ENCODE measurements at regions not wholly inside any gene's neighbourhood (a gene's known extent, or its start where the extent isn't known, plus 50 kb on each side); places are given as distances from the start of the nearest gene placed in this dataset.
A peak's percentile ranks its signal among the peaks of the same experiment; 100 is the strongest.
"Not testable (repeated sequence)": the region's sequence is repeated elsewhere in the genome, so short reads cannot be mapped to it uniquely, and the experiment has no call there.

DNA sequence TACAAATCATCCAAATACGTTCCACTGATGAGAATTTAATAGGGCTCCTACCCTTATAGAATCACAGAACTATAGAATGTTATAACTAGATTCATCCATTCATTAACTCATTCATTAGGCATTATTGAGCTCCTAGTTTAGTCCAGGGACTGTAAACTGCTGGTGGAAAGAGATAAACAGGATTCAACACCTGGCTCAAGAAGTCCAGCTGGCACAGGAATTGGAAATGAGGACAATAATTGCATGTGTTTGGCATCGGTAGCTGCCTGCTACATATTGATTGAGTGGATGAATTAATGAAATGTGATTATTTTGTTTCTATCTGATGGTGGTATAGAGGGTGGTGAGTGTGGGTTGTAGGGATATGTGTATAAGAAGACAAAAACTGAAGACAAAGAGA, 100.8 kb upstream of the TLE1 start:
- Histone ChIP-seq H3K9me3 (ENCODE audit: control insufficient read depth in 2 of 2, insufficient read depth in 1 of 2, low read depth in 1 of 2, low read length in 1 of 2) (no peaks in the 10 kb centered on the region), H3K27ac (ENCODE audit: low read depth in 1 of 3, low read length in 2 of 3) (no peak overlapping the region), H3K4me3 (ENCODE audit: low read depth in 1 of 3, low read length in 3 of 3) (no peak overlapping the region), H3K27me3 (ENCODE audit: control insufficient read depth in 3 of 3, insufficient read depth in 3 of 3, low read length in 3 of 3) (no peaks in the 10 kb centered on the region), H3K4me1 (ENCODE audit: control insufficient read depth in 3 of 3, insufficient read depth in 2 of 3, low read depth in 1 of 3, low read length in 2 of 3) (peaks cover 0 to 19% (median 0%) of the 10 kb centered on the region in 3 donors), H3K36me3 (ENCODE audit: control insufficient read depth in 3 of 3, insufficient read depth in 2 of 3, low read depth in 1 of 3, low read length in 3 of 3) (no peaks in the 10 kb centered on the region)
- FAIRE-seq = no peak
- 78 to 88% (median 82%) methylated on average over 2 of the region's 2 CpGs for WGBS, 3 donors
- no peak for DNase-seq

DNA sequence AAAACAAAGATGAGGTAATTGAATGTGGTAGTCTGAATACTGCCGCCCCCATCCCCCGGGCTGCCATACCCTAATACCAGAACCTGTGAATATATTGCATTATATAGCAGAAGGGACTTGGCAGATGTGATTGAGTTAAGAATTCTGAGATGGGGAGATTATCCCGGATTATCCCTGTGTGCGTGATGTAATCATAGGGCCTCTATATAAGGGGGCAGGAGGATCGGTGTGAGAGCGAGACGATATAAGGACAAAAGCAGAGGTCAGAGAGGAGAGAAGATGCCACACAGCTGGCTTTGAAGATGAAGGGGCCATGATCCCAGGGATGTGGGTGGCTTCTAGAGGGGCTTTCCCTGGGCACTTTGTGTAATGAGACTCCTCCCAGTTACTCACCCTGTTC, 101.7 kb upstream of the TLE1 start:
- DNase-seq = no peak
- FAIRE-seq = no peak
- WGBS, 3 donors = 93 to 96% (median 95%) methylated on average over 7 of the region's 7 CpGs
- H3K27me3 ChIP-seq (ENCODE audit: control insufficient read depth in 3 of 3, insufficient read depth in 3 of 3, low read length in 3 of 3) = no peaks in the 10 kb centered on the region
- H3K4me1 ChIP-seq (ENCODE audit: control insufficient read depth in 3 of 3, insufficient read depth in 2 of 3, low read depth in 1 of 3, low read length in 2 of 3) = peaks cover 0 to 19% (median 0%) of the 10 kb centered on the region in 3 donors
- no peaks in the 10 kb centered on the region for H3K36me3 ChIP-seq (ENCODE audit: control insufficient read depth in 3 of 3, insufficient read depth in 2 of 3, low read depth in 1 of 3, low read length in 3 of 3)
- no peak overlapping the region for H3K27ac ChIP-seq (ENCODE audit: low read depth in 1 of 3, low read length in 2 of 3)
- no peaks in the 10 kb centered on the region for H3K9me3 ChIP-seq (ENCODE audit: control insufficient read depth in 2 of 2, insufficient read depth in 1 of 2, low read depth in 1 of 2, low read length in 1 of 2)
- no peak overlapping the region for H3K4me3 ChIP-seq (ENCODE audit: low read depth in 1 of 3, low read length in 3 of 3)

DNA sequence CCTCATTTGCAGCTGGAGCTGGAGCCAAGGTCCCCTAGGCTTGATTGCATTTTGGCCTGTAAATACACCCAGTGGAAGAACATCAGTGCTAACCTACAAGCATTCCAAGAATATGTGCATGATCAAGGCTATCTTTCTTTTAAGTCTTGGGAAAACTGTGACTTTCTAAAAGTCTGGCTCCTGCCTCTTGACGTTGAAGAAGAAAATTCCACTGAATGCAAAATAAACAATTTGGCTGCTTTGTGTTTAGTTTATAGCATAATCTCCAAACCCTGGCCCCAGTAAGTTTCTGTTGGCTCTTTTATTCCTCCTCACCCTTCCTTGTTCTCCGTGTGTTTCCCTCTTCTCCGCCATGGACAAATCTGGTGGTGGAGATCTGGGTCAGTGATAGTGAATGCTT, 109.3 kb upstream of the TLE1 start:
- H3K4me1 ChIP-seq (ENCODE audit: control insufficient read depth in 3 of 3, insufficient read depth in 2 of 3, low read depth in 1 of 3, low read length in 2 of 3) = no peaks in the 10 kb centered on the region
- no peaks in the 10 kb centered on the region for H3K36me3 ChIP-seq (ENCODE audit: control insufficient read depth in 3 of 3, insufficient read depth in 2 of 3, low read depth in 1 of 3, low read length in 3 of 3)
- no peaks in the 10 kb centered on the region for H3K9me3 ChIP-seq (ENCODE audit: control insufficient read depth in 2 of 2, insufficient read depth in 1 of 2, low read depth in 1 of 2, low read length in 1 of 2)
- no peaks in the 10 kb centered on the region for H3K27me3 ChIP-seq (ENCODE audit: control insufficient read depth in 3 of 3, insufficient read depth in 3 of 3, low read length in 3 of 3)
- 61 to 88% (median 80%) methylated on average over 3 of the region's 3 CpGs for WGBS, 3 donors
- H3K4me3 ChIP-seq (ENCODE audit: low read depth in 1 of 3, low read length in 3 of 3) = no peak overlapping the region
- no peak for DNase-seq
- FAIRE-seq = no peak
- no peak overlapping the region for H3K27ac ChIP-seq (ENCODE audit: low read depth in 1 of 3, low read length in 2 of 3)

DNA sequence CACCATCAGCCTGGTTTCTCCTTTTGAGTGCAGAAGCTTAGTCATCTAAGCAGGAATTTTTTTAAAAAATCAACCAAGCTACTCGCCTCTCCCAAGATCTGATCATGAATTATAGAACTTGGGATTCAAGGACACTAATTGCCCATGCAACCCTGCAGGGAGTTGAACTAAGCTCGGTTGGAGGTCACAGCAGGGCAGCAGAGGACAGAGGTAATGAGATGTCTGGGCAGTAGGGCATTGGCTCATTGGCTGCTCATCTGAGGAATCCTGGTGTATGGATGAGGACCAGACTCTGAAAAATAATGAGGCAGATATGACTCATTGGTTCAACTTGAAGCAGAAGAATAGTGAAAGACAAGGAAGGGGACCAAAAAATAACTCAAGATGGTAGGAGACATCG, 111.8 kb upstream of the TLE1 start:
- H3K4me3 ChIP-seq (ENCODE audit: low read depth in 1 of 3, low read length in 3 of 3) = no peak overlapping the region
- no peaks in the 10 kb centered on the region for H3K4me1 ChIP-seq (ENCODE audit: control insufficient read depth in 3 of 3, insufficient read depth in 2 of 3, low read depth in 1 of 3, low read length in 2 of 3)
- H3K36me3 ChIP-seq (ENCODE audit: control insufficient read depth in 3 of 3, insufficient read depth in 2 of 3, low read depth in 1 of 3, low read length in 3 of 3) = no peaks in the 10 kb centered on the region
- no peaks in the 10 kb centered on the region for H3K27me3 ChIP-seq (ENCODE audit: control insufficient read depth in 3 of 3, insufficient read depth in 3 of 3, low read length in 3 of 3)
- H3K27ac ChIP-seq (ENCODE audit: low read depth in 1 of 3, low read length in 2 of 3) = no peak overlapping the region
- DNase-seq (no peak), FAIRE-seq (no peak)
- no peaks in the 10 kb centered on the region for H3K9me3 ChIP-seq (ENCODE audit: control insufficient read depth in 2 of 2, insufficient read depth in 1 of 2, low read depth in 1 of 2, low read length in 1 of 2)
- WGBS, 3 donors = 67 to 75% (median 67%) methylated on average over 3 of the region's 3 CpGs

DNA sequence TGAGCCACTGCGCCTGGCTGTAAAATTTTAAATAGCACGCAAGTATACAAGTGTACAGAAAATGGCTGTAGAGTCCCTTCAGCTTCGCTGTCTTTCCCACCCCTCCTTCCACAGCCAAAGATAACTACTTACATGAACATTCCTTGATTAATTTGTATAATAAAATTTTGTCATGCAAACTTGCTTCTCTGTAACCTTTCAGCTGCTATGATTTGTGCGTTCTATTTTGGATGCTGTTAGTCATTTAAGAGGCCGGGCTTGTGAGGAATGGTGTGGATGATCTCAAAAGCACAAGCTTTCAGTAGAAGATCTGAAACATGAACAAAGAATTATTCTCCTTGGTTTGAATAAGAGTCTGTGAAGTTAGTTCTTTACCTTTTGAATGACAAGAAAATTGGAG, 115.0 kb upstream of the TLE1 start:
- DNase-seq (no peak), FAIRE-seq (no peak)
- Histone ChIP-seq H3K9me3 (ENCODE audit: control insufficient read depth in 2 of 2, insufficient read depth in 1 of 2, low read depth in 1 of 2, low read length in 1 of 2) (no peaks in the 10 kb centered on the region), H3K4me1 (ENCODE audit: control insufficient read depth in 3 of 3, insufficient read depth in 2 of 3, low read depth in 1 of 3, low read length in 2 of 3) (no peaks in the 10 kb centered on the region), H3K36me3 (ENCODE audit: control insufficient read depth in 3 of 3, insufficient read depth in 2 of 3, low read depth in 1 of 3, low read length in 3 of 3) (no peaks in the 10 kb centered on the region), H3K4me3 (ENCODE audit: low read depth in 1 of 3, low read length in 3 of 3) (no peak overlapping the region), H3K27ac (ENCODE audit: low read depth in 1 of 3, low read length in 2 of 3) (no peak overlapping the region), H3K27me3 (ENCODE audit: control insufficient read depth in 3 of 3, insufficient read depth in 3 of 3, low read length in 3 of 3) (no peaks in the 10 kb centered on the region)
- WGBS, 3 donors = 80 to 94% (median 93%) methylated on average over 5 of the region's 5 CpGs

DNA sequence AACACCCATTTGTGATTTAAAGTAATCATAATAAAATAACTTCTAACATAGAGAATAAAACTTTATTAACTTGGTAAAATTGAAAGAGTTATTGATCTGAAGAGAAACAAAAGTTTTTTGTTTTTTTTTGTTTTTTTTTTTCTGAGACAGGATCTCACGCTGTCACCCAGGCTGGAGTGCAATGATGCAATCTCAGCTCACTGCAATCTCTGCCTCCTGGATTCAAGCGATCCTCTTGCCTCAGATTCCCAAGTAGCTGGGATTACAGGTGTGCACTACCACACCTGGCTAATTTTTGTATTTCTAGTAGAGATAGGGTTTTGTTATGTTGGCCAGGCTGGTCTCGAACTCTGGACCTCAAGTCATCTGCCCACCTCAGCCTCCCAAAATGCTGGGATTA, 116.5 kb upstream of the SPATA31D4 start:
- H3K4me1 ChIP-seq (ENCODE audit: control insufficient read depth in 3 of 3, insufficient read depth in 2 of 3, low read depth in 1 of 3, low read length in 2 of 3); H3K27ac ChIP-seq (ENCODE audit: low read depth in 1 of 3, low read length in 2 of 3); H3K36me3 ChIP-seq (ENCODE audit: control insufficient read depth in 3 of 3, insufficient read depth in 2 of 3, low read depth in 1 of 3, low read length in 3 of 3); H3K9me3 ChIP-seq (ENCODE audit: control insufficient read depth in 2 of 2, insufficient read depth in 1 of 2, low read depth in 1 of 2, low read length in 1 of 2); H3K4me3 ChIP-seq (ENCODE audit: low read depth in 1 of 3, low read length in 3 of 3); DNase-seq; FAIRE-seq; H3K27me3 ChIP-seq (ENCODE audit: control insufficient read depth in 3 of 3, insufficient read depth in 3 of 3, low read length in 3 of 3): not testable (repeated sequence)
- 85 to 95% (median 91%) methylated on average over 3 of the region's 3 CpGs for WGBS, 3 donors

DNA sequence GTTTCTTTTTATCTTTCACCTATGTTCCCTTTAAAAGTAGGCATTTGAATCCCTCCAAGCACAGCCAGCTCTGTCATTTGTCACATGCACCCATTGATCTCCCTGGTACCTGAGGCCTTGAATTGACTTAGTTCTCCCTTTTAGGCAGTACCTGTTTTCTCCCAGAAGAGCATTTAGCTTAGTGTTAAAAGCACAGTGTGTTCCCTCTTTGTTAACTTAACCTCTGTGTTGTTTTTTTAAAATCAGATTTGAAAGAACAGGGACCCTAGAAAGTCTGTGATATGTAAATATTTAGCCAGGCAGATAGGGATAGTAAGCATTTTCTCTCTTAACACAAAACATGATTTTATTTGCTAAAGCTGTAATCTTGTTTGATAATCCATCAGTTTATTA, 113.8 kb upstream of the SPATA31D4 start:
- FAIRE-seq (no peak), DNase-seq (no peak)
- no peak overlapping the region for H3K4me3 ChIP-seq (ENCODE audit: low read depth in 1 of 3, low read length in 3 of 3)
- no peaks in the 10 kb centered on the region for H3K27me3 ChIP-seq (ENCODE audit: control insufficient read depth in 3 of 3, insufficient read depth in 3 of 3, low read length in 3 of 3)
- peaks cover 0 to 5% (median 0%) of the 10 kb centered on the region in 3 donors for H3K4me1 ChIP-seq (ENCODE audit: control insufficient read depth in 3 of 3, insufficient read depth in 2 of 3, low read depth in 1 of 3, low read length in 2 of 3)
- H3K27ac ChIP-seq (ENCODE audit: low read depth in 1 of 3, low read length in 2 of 3) = peak overlapping the region in 1 of 3 donors; percentile 40
- no peaks in the 10 kb centered on the region for H3K9me3 ChIP-seq (ENCODE audit: control insufficient read depth in 2 of 2, insufficient read depth in 1 of 2, low read depth in 1 of 2, low read length in 1 of 2)
- H3K36me3 ChIP-seq (ENCODE audit: control insufficient read depth in 3 of 3, insufficient read depth in 2 of 3, low read depth in 1 of 3, low read length in 3 of 3) = no peaks in the 10 kb centered on the region

DNA sequence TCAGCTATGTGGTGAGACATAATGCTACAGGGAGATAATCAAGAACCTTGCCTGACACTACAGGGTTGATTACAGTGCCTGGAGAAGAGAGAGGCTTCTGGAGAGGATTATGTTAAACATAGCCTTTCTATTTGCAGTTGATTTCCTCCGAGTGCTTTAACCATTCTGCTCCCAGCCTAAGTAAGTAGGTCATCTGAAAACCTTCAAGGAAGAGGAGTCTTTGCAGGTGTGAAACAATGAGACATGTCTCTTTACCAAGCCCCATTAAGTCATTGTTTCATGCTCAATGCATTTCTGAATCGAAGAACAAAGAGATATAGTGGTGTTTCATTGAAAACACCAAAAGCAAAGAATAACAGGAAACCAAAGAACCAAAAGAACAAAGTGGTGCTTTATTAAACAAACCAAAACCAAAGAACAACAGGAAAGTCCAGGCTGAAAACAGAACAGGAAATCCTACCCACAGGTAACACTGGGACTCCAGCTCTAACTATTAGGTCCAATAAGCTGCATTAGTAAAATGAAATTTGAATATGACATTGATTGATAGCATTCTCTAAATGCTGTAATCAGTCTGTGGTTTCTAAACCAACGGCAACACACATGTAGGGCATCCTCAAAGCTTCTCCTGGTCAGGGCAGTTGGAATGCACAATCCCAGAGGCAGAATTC, 113.3 kb upstream of the SPATA31D4 start:
- no peak overlapping the region for H3K4me3 ChIP-seq (ENCODE audit: low read depth in 1 of 3, low read length in 3 of 3)
- H3K27me3 ChIP-seq (ENCODE audit: control insufficient read depth in 3 of 3, insufficient read depth in 3 of 3, low read length in 3 of 3) = no peaks in the 10 kb centered on the region
- H3K4me1 ChIP-seq (ENCODE audit: control insufficient read depth in 3 of 3, insufficient read depth in 2 of 3, low read depth in 1 of 3, low read length in 2 of 3) = peaks cover 0 to 5% (median 0%) of the 10 kb centered on the region in 3 donors
- no peaks in the 10 kb centered on the region for H3K36me3 ChIP-seq (ENCODE audit: control insufficient read depth in 3 of 3, insufficient read depth in 2 of 3, low read depth in 1 of 3, low read length in 3 of 3)
- FAIRE-seq (no peak), DNase-seq (peak in 1 of 2 donors; percentile 17)
- peak overlapping the region in 1 of 3 donors; percentile 73 for H3K27ac ChIP-seq (ENCODE audit: low read depth in 1 of 3, low read length in 2 of 3)
- WGBS, 3 donors = 19 to 25% (median 22%) methylated on average over 3 of the region's 3 CpGs
- no peaks in the 10 kb centered on the region for H3K9me3 ChIP-seq (ENCODE audit: control insufficient read depth in 2 of 2, insufficient read depth in 1 of 2, low read depth in 1 of 2, low read length in 1 of 2)

DNA sequence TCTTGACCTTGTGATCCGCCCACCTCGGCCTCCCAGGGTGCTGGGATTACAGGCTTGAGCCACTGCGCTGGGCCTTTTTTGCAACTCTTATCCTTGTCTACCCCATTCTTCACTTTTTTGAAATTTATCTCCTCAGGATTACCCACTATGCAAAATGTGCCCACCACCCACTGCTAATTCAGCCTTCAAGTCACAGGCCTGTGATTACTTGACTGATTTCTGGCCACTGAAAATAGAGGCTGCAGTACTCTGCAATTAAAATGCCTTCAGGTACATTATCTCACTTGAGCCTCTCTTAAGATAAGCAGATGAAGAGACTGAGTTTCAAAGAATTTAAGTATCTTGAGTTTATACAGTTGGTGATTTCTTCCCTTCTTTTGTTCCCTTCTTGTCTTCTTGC, 112.4 kb upstream of the SPATA31D4 start:
- no peak for FAIRE-seq
- H3K4me1 ChIP-seq (ENCODE audit: control insufficient read depth in 3 of 3, insufficient read depth in 2 of 3, low read depth in 1 of 3, low read length in 2 of 3) = peaks cover 0 to 5% (median 0%) of the 10 kb centered on the region in 3 donors
- WGBS, 3 donors = 90 to 98% (median 97%) methylated on average over 3 of the region's 3 CpGs
- H3K27ac ChIP-seq (ENCODE audit: low read depth in 1 of 3, low read length in 2 of 3) = no peak overlapping the region
- H3K4me3 ChIP-seq (ENCODE audit: low read depth in 1 of 3, low read length in 3 of 3) = no peak overlapping the region
- DNase-seq = no peak
- no peaks in the 10 kb centered on the region for H3K9me3 ChIP-seq (ENCODE audit: control insufficient read depth in 2 of 2, insufficient read depth in 1 of 2, low read depth in 1 of 2, low read length in 1 of 2)
- H3K36me3 ChIP-seq (ENCODE audit: control insufficient read depth in 3 of 3, insufficient read depth in 2 of 3, low read depth in 1 of 3, low read length in 3 of 3) = no peaks in the 10 kb centered on the region
- no peaks in the 10 kb centered on the region for H3K27me3 ChIP-seq (ENCODE audit: control insufficient read depth in 3 of 3, insufficient read depth in 3 of 3, low read length in 3 of 3)

Data from small intestine (tissue), 7 donors.